ENCODE measurements at regions not wholly inside any gene's neighbourhood (a gene's known extent, or its start where the extent isn't known, plus 50 kb on each side); places are given as distances from the start of the nearest gene placed in this dataset.
"Not testable (repeated sequence)": the region's sequence is repeated elsewhere in the genome, so short reads cannot be mapped to it uniquely, and the experiment has no call there.

GRCh38 chr4:26050671-26051070, 136.7 kb downstream of the SMIM20 start:
- no peak for TF ChIP-seq CTCF (IDR thresholded peaks at IDR 0.05; ENCODE audit: insufficient read depth, low read depth, low read length, missing control alignments)
- no peak overlapping the region for H3K4me3 ChIP-seq (ENCODE audit: low read length)
- no peak for DNase-seq (ENCODE audit: low read depth)

- no peak for TF ChIP-seq CTCF (IDR thresholded peaks at IDR 0.05; ENCODE audit: insufficient read depth, low read depth, low read length, missing control alignments)
- DNase-seq (ENCODE audit: low read depth), result no peak
- H3K4me3 ChIP-seq (ENCODE audit: low read length), result no peak overlapping the region
These were observed 137.2 kb downstream of the SMIM20 start for GRCh38 chr4:26051240-26051639.

GRCh38 chr4:26052663-26053541, 138.9 kb downstream of the SMIM20 start:
- no peak for TF ChIP-seq CTCF (IDR thresholded peaks at IDR 0.05; ENCODE audit: insufficient read depth, low read depth, low read length, missing control alignments)
- DNase-seq (ENCODE audit: low read depth), result no peak
- no peak overlapping the region for H3K4me3 ChIP-seq (ENCODE audit: low read length)

- DNase-seq (ENCODE audit: low read depth), result no peak
- H3K4me3 ChIP-seq (ENCODE audit: low read length), result no peak overlapping the region
- TF ChIP-seq CTCF (IDR thresholded peaks at IDR 0.05; ENCODE audit: insufficient read depth, low read depth, low read length, missing control alignments), result no peak
These were observed 139.7 kb downstream of the SMIM20 start for GRCh38 chr4:26053761-26054160.

GRCh38 chr4:26055855-26056254, 141.8 kb downstream of the SMIM20 start:
- no peak for DNase-seq (ENCODE audit: low read depth)
- no peak overlapping the region for H3K4me3 ChIP-seq (ENCODE audit: low read length)
- peak; percentile 6 for TF ChIP-seq CTCF (IDR thresholded peaks at IDR 0.05; ENCODE audit: insufficient read depth, low read depth, low read length, missing control alignments)

GRCh38 chr4:26056406-26056805, 142.4 kb downstream of the SMIM20 start:
- DNase-seq (ENCODE audit: low read depth), result no peak
- H3K4me3 ChIP-seq (ENCODE audit: low read length), result no peak overlapping the region
- no peak for TF ChIP-seq CTCF (IDR thresholded peaks at IDR 0.05; ENCODE audit: insufficient read depth, low read depth, low read length, missing control alignments)

- DNase-seq (ENCODE audit: low read depth); H3K4me3 ChIP-seq (ENCODE audit: low read length): not testable (repeated sequence)
These were observed 143.8 kb downstream of the SMIM20 start for GRCh38 chr4:26057839-26058238.
